GM12873 (cell line): ENCODE measurements at regions not wholly inside any gene's neighbourhood (a gene's known extent, or its start where the extent isn't known, plus 50 kb on each side); places are given as distances from the start of the nearest gene placed in this dataset.

ENCODE experiments used
- CTCF ChIP-seq: IDR thresholded peaks from 2 replicates; pipeline ENCODE4 v1.5.1; 2012; ENCODE audit warnings: low read depth, mild to moderate bottlenecking, moderate library complexity, low read length, control low read depth; ENCODE audit not compliant: insufficient read depth; ENCODE audit errors: missing control alignments

GRCh38 chr5:35430381-35431162 lies 187.1 kb upstream of the SPEF2 start:
- TF ChIP-seq CTCF = no peak

GRCh38 chr5:35420200-35420599 lies 189.9 kb upstream of the PRLR start:
- TF ChIP-seq CTCF = no peak

- TF ChIP-seq CTCF = no peak
Observed at GRCh38 chr5:35417040-35417439, 186.8 kb upstream of the PRLR start.

GRCh38 chr5:35416217-35416988 lies 186.1 kb upstream of the PRLR start:
- TF ChIP-seq CTCF = no peak

GRCh38 chr5:35415309-35415708 lies 185.0 kb upstream of the PRLR start:
- no peak for TF ChIP-seq CTCF

GRCh38 chr5:35409361-35409760 lies 179.1 kb upstream of the PRLR start:
- TF ChIP-seq CTCF = no peak

GRCh38 chr5:35408146-35408545 lies 177.9 kb upstream of the PRLR start:
- no peak for TF ChIP-seq CTCF
